M059J (cell line): ENCODE measurements at regions not wholly inside any gene's neighbourhood (a gene's known extent, or its start where the extent isn't known, plus 50 kb on each side); places are given as distances from the start of the nearest gene placed in this dataset.
A peak's percentile ranks its signal among the peaks of the same experiment; 100 is the strongest.
"Not testable (repeated sequence)": the region's sequence is repeated elsewhere in the genome, so short reads cannot be mapped to it uniquely, and the experiment has no call there.

Experiments
- DNase-seq: peaks from one replicate; pipeline ENCODE4 v3.0.0-alpha.2; 2012; ENCODE audit warnings: low read depth

GRCh38 chr12:78338054-78338785 is 507.5 kb downstream of the NAV3 start:
- DNase-seq: no peak

DNA sequence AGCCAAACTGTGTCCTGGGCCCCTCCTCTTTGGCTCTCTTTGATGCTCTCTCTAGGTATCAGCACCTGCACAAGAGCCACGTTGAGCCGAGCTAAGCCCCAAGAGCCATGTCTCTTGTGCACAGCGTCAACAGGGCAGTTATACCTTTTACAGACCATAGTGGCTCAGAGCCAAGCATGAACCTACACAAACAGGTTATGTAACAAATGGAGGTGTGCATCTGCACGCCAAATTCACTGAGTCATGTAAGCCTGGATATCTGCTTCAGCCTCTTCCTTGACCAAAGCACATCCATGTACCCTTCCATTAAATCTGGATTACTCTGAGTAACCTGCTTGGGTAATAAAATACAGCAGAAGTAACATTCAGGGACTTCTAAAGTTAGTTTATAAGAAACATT is 509.7 kb downstream of the NAV3 start:
- no peak for DNase-seq

- DNase-seq: no peak
Measured at GRCh38 chr12:78343657-78344056, 513.0 kb downstream of the NAV3 start.

DNA sequence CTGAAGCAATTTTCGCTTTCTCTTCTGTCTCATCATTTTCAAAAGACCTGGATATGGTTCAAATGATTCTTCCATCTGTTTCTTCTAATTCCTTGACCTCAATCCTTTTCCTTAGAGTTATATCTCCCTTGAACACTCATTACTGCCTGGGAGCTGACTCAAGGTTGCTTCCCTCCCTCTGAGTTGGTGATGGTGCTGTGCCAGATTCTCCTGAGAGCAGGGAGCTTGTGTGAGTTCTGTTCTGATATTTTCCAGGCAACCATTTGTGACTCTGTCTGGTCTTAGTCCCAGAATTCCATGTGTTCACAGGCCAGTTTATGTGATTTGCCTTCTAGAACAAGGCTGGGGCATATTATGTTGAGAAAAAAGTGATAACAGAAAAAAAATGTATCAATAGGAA is 505.1 kb upstream of the SYT1 start:
- peak; percentile 19 for DNase-seq

- no peak for DNase-seq
Measured at GRCh38 chr12:78361683-78362082, 502.9 kb upstream of the SYT1 start.

GRCh38 chr12:78371284-78371683 is 493.3 kb upstream of the SYT1 start:
- DNase-seq: no peak

- no peak for DNase-seq
Measured at GRCh38 chr12:78375461-78375860, 489.1 kb upstream of the SYT1 start.

GRCh38 chr12:78376257-78376656 is 488.3 kb upstream of the SYT1 start:
- no peak for DNase-seq

GRCh38 chr12:78379065-78379464 is 485.5 kb upstream of the SYT1 start:
- DNase-seq: not testable (repeated sequence)

- no peak for DNase-seq
Measured at GRCh38 chr12:78383414-78383813, 481.2 kb upstream of the SYT1 start.

- DNase-seq: no peak
Measured at GRCh38 chr12:78384541-78384940, 480.0 kb upstream of the SYT1 start.

- peak; percentile 69 for DNase-seq
Measured at GRCh38 chr12:78385541-78385940, 479.0 kb upstream of the SYT1 start.

DNA sequence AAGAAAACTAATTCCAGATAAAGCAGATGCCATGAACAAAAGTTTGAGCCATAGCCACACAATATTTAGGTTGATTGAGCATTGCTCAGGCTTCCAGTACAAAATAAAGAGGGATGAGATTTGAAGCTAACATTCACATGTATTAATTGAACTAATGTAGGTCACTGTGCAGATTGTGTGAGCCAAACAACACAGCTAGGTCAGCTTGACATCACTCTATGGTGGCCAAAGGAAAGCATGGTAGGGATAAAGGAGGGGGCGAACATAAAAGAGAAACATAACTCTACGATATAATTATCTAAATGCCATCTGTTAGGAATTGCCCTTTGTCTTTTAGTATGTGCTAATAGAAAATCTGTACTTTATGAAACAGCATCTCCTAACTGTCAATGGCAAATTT is 477.7 kb upstream of the SYT1 start:
- no peak for DNase-seq

DNA sequence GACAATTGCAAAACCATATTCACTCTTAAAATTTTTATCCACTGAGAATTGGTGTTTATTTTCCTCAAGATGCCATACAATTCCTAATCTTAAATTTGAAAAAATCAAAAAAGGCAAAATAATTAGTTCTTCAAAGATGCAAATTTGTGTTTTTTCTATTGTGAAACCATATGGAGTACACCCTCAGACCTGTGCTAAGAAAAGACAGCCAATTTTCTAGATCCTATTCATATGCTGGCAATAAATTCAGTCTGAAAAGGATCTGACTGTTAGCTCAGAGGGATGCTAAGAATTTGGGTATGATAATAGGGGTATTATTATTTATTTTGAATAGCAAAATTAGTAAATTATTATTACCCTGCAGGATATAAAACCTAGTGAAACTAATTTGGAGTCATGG is 476.9 kb upstream of the SYT1 start:
- no peak for DNase-seq

DNA sequence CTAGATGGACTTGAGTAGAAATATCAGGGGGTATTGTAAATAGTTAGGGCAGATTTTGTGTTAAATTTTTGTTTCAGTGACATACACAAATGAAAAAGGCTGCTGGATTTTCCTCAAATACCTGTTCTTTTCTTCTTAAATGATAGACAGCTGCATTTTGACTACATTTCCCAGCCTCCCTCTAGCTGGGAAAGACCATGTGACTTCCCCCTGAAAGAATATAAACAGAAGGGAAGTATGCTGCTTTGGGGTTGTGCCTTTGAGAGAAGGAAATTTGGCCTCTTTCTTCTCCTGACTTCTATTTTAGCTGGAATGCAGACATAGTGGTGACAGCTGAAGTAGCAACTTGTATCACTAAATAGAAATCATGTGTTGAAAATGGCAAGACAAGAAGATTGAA is 476.1 kb upstream of the SYT1 start:
- DNase-seq: no peak

DNA sequence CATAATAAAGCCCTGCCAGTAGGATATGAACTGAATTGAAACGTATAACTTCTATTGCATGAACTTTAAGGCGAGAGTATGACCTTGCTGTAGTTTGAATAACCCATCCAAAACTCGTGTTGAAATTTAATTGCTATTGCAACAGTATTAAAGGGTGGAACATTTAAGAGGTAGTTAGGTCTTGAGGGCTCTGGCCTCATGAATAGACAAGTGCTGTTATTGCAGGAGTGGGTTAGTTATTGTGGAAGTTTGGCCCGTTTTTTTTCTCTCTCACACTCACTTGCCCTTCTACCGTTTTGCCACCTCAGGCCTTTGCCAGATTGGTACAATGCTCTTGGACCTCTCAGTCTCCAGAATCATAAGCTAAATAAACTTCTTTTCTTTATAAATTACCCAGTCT is 473.7 kb upstream of the SYT1 start:
- no peak for DNase-seq

DNA sequence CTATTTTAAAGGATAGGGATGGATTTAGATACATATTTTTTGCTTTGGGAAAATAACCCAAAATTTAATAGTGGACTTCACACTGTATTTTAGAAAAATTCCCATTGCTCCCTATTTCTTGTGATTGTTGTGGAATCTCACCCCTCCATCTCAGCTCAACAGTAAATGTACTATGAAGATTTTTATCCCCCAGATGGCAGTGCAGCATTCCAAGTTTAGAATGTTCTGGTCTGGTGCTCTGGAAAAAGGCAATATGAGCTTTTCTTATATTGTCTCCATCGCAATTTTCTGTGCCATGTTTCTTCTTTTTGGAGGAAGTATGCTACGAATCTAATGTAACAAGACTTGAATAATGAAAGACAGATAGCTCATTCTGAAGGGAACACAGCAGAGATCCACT is 471.7 kb upstream of the SYT1 start:
- DNase-seq: peak; percentile 46

- DNase-seq: no peak
Measured at GRCh38 chr12:78395961-78396360, 468.6 kb upstream of the SYT1 start.

- DNase-seq: no peak
Measured at GRCh38 chr12:78396538-78396937, 468.0 kb upstream of the SYT1 start.

DNA sequence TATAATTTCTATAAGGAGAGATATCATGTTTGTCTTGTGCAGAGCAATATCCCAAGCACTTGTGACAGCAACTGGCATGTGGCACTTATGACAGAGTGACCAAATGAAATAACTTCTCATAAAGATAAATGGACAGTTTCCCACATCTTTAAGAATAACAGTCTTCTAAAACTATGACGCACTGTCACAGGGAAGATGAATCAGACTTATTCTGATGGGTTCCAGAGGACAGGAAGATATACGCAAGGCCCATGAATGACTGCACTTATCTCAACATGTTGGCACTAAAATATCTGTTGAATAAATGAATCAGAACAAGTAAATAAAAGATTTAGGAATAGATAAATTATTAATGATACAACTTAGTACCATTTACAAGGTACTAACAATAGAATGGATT is 465.8 kb upstream of the SYT1 start:
- peak; percentile 23 for DNase-seq

GRCh38 chr12:78402366-78403134 is 462.0 kb upstream of the SYT1 start:
- no peak for DNase-seq

DNA sequence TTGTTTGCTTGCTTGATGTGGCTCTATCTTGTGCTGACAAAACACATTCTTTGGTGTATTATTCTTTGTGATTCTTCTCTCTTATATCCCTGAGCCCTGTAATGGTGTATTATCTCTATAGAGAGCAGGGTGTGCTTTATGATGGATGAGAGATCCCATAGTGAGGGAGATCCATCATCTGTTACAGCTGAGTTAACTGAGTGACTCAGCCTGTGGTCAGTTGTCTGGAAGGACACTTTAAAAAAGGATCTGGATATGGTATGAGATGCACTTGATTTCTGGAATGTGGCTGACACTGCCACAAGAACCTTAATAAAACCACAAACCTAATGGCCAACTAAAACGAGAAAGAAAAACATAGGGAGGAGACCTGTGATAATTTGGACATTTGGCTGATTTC is 461.4 kb upstream of the SYT1 start:
- DNase-seq: peak; percentile 91

DNA sequence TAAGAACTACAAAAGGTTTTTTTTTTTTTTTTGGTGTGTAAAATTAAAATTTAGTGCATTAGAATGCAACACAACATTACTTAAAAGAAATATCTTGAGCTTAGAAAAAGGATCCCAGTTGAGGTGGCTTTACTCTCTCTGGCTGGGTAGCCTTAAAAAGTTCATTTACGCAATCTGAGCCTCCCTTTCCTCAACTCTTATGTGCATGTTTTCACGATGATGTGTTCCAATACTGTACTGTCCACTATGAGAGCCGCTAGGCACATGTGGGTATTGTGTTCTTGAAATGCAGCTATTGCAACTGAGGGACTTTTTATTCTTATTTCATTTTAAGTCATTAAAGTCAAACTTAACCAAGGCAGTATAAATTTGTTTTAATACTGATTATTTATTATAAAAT is 460.9 kb upstream of the SYT1 start:
- peak; percentile 76 for DNase-seq

- no peak for DNase-seq
Measured at GRCh38 chr12:78406213-78406612, 458.4 kb upstream of the SYT1 start.
